Uterus (tissue), 2 donors: ENCODE measurements at regions not wholly inside any gene's neighbourhood (a gene's known extent, or its start where the extent isn't known, plus 50 kb on each side); places are given as distances from the start of the nearest gene placed in this dataset.

Experiments
- CTCF ChIP-seq, 4 experiments: fragments of 200-600 bp in 2 of 4; fragments of 450-650 bp in 2 of 4; sonication (generic) in 2 of 4; IDR thresholded peaks; one replicate each; pipeline ENCODE4 v1.5.1; 2016 to 2019; ENCODE audit warnings: antibody characterized with exemption in 4 of 4, mild to moderate bottlenecking in 2 of 4, moderate library complexity in 1 of 4
- POLR2A ChIP-seq, 2 donors: fragments of 450-650 bp; IDR thresholded peaks; one replicate each; pipeline ENCODE4 v1.6.1; 2016; ENCODE audit warnings: antibody characterized with exemption in 2 of 2, mild to moderate bottlenecking in 1 of 2, moderate library complexity in 1 of 2

GRCh38 chr17:13869331-13869940 lies 199.9 kb upstream of the COX10 start:
- TF ChIP-seq CTCF (IDR thresholded peaks at IDR 0.05): no peak
- TF ChIP-seq POLR2A (IDR thresholded peaks at IDR 0.05): no peak
